ENCODE measurements at regions not wholly inside any gene's neighbourhood (a gene's known extent, or its start where the extent isn't known, plus 50 kb on each side); places are given as distances from the start of the nearest gene placed in this dataset.

DNA sequence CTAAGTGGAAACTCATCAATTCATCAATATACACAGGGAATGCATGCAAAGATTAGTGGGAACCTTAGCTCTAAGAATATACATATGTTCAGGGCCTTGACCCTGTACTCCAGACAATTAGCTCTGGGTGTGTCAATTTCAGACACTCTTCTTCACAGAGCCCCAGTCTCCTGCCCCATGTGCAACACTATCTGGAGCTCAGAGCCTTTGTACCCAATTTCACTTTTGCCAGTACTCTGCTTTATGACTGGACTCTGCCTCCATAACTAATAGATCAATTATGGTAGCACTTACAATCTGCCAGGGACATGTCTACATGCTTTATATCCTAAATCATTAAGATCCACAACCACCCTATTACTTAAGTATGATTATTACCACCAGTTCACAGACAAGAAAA lies 152.5 kb upstream of the PLEKHG7 start:
- TF ChIP-seq EP300 (IDR thresholded peaks at IDR 0.05; ENCODE audit: borderline replicate concordance in 1 of 2, low read depth in 1 of 2, low read length in 1 of 2) (no peak), TCF12 (IDR thresholded peaks at IDR 0.05) (no peak), SIN3A (IDR thresholded peaks at IDR 0.05; ENCODE audit: borderline replicate concordance, low read depth, low read length) (no peak), EZH2phosphoT487 (IDR thresholded peaks at IDR 0.05; ENCODE audit: borderline replicate concordance, low read depth) (no peak), FOXM1 (IDR thresholded peaks at IDR 0.05; ENCODE audit: low read depth) (no peak)
- TF ChIP-seq, protein P1, sequence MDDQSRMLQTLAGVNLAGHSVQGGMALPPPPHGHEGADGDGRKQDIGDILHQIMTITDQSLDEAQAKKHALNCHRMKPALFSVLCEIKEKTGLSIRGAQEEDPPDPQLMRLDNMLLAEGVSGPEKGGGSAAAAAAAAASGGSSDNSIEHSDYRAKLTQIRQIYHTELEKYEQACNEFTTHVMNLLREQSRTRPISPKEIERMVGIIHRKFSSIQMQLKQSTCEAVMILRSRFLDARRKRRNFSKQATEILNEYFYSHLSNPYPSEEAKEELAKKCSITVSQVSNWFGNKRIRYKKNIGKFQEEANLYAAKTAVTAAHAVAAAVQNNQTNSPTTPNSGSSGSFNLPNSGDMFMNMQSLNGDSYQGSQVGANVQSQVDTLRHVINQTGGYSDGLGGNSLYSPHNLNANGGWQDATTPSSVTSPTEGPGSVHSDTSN (IDR thresholded peaks at IDR 0.05), result no peak
- TF ChIP-seq, protein P2, sequence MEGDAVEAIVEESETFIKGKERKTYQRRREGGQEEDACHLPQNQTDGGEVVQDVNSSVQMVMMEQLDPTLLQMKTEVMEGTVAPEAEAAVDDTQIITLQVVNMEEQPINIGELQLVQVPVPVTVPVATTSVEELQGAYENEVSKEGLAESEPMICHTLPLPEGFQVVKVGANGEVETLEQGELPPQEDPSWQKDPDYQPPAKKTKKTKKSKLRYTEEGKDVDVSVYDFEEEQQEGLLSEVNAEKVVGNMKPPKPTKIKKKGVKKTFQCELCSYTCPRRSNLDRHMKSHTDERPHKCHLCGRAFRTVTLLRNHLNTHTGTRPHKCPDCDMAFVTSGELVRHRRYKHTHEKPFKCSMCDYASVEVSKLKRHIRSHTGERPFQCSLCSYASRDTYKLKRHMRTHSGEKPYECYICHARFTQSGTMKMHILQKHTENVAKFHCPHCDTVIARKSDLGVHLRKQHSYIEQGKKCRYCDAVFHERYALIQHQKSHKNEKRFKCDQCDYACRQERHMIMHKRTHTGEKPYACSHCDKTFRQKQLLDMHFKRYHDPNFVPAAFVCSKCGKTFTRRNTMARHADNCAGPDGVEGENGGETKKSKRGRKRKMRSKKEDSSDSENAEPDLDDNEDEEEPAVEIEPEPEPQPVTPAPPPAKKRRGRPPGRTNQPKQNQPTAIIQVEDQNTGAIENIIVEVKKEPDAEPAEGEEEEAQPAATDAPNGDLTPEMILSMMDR (IDR thresholded peaks at IDR 0.05), result no peak
- TF ChIP-seq, protein P3, sequence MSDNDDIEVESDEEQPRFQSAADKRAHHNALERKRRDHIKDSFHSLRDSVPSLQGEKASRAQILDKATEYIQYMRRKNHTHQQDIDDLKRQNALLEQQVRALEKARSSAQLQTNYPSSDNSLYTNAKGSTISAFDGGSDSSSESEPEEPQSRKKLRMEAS (IDR thresholded peaks at IDR 0.05; ENCODE audit: low read depth), result no peak
